Neuron (in vitro differentiated cells): ENCODE measurements at regions not wholly inside any gene's neighbourhood (a gene's known extent, or its start where the extent isn't known, plus 50 kb on each side); places are given as distances from the start of the nearest gene placed in this dataset.

Experiments used
- H2AFZ ChIP-seq: one replicate; pipeline ENCODE4 v1.6.1; 2013; ENCODE audit warnings: low read depth, mild to moderate bottlenecking, inconsistent platforms, low read length, moderate library complexity
- H3K27me3 ChIP-seq: one replicate; pipeline ENCODE4 v1.6.1; 2013; ENCODE audit warnings: low read length; ENCODE audit not compliant: insufficient read depth
- H3K36me3 ChIP-seq: one replicate; pipeline ENCODE4 v1.6.1; 2013; ENCODE audit warnings: low read length; ENCODE audit not compliant: insufficient read depth
- H3K4me1 ChIP-seq: one replicate; pipeline ENCODE4 v1.6.1; 2013; ENCODE audit warnings: low read length; ENCODE audit not compliant: insufficient read depth
- H3K4me3 ChIP-seq: 2 replicates; pipeline ENCODE4 v1.5.1; 2013; ENCODE audit warnings: mild to moderate bottlenecking, low read length, moderate library complexity
- H3K9me3 ChIP-seq: one replicate; pipeline ENCODE4 v1.6.1; 2013; ENCODE audit warnings: low read length

DNA sequence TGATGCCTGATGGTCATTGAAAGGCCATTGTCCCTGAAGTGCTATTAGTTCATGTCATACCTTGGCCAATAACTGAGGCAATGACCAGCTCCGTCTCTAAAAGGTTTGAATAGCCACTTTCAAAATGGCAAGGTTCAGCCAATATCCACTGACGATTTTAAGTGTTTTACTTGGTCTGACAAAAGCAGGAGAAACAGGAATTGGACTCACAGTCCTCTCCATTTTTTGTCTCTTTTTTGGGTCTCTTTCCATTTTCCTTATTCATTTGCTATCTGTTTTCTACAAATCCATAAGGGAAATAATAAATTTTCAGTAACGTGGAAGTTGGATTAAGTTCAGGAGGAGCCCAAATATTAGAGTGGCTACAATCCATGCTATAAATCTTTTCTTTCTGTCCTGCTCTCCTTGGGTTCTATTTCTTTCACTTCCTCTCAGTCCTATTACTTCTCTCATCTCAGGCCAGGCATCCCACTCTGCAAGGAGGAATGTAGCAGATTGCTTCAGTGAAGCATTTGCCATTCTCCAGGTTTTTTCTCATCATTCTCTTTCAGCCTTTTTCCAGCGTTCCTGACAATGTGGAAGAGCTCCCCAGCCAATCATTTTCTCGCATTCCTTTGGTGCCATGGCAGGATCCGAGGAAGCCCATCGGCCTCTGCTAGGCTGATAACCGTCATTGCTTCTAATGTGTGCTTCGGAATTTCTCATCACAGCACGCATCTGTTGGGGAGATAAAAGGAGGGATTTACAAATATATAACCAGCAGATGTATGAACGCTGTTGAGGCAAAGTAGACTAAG is 414.5 kb downstream of the ADGRL2 start:
- H3K4me3 ChIP-seq: no peak overlapping the region
- H3K4me1 ChIP-seq: peaks cover 3% of the 10 kb centered on the region
- H3K36me3 ChIP-seq: no peaks in the 10 kb centered on the region
- H3K27me3 ChIP-seq: no peaks in the 10 kb centered on the region
- no peak overlapping the region for H2AFZ ChIP-seq
- H3K9me3 ChIP-seq: no peaks in the 10 kb centered on the region

DNA sequence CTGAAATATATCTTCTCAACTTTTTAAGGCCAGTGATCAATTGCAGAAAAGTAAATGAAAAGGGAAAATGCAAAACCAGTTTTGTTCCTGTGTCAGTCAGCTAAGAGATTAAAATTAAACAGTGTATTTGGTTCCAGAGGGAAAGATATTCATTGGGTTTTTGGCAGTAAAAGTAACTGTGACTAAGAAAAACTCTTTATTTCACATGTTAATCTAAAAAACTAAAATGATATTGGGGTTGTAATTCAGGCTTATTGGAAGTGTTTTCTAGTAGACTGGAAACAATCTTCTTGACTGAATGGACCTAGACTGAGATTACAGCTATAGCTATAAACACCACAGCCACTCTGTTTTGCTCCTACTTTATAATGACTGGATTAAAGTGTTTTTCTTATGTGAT is 413.9 kb downstream of the ADGRL2 start:
- no peaks in the 10 kb centered on the region for H3K36me3 ChIP-seq
- H3K4me3 ChIP-seq: no peak overlapping the region
- H3K27me3 ChIP-seq: no peaks in the 10 kb centered on the region
- H3K9me3 ChIP-seq: no peaks in the 10 kb centered on the region
- no peak overlapping the region for H2AFZ ChIP-seq
- H3K4me1 ChIP-seq: peaks cover 3% of the 10 kb centered on the region

DNA sequence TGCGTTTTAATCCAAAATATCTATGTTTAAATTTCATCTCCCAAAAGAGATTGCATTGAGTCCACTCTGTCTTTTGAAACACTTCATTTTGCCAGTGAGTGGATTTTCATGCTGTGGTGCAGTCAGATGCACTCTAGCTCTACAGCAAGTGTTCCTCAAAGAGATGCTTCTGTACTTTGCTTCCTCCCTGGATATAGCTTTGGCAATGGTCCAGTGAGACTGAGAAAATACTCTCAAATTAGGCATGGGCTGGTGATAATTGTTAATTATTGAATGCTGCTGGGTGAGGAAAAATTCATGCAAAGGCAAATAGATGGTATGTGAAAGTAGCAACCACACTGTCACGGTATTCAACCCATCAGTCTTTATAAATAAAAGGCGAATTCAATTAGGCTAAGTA is 396.9 kb downstream of the ADGRL2 start:
- H3K9me3 ChIP-seq: peaks cover 2% of the 10 kb centered on the region
- no peak overlapping the region for H3K4me3 ChIP-seq
- H3K36me3 ChIP-seq: no peaks in the 10 kb centered on the region
- H2AFZ ChIP-seq: no peak overlapping the region
- H3K27me3 ChIP-seq: no peaks in the 10 kb centered on the region
- peaks cover 12% of the 10 kb centered on the region for H3K4me1 ChIP-seq

DNA sequence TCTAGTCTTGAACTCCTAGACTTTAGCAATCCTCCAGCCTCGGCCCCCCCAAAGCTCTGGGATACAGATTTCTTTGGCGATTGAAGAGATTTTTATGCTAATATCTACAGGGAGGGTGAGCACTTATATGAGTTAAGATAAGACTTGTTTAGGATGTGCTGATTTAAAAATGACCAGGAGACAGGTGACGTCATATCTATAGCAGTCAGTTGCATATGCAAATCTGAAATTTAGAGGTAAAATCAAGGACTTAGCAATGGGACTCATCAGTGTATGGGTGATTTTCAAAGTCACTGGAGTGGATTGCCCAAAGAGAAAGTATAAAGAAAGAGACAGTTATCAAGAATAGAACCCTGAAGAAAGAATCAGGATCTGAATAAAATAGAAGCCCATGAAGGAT is 394.5 kb downstream of the ADGRL2 start:
- peaks cover under 1% of the 10 kb centered on the region for H3K9me3 ChIP-seq
- H3K36me3 ChIP-seq: no peaks in the 10 kb centered on the region
- no peak overlapping the region for H3K4me3 ChIP-seq
- peaks cover 12% of the 10 kb centered on the region for H3K4me1 ChIP-seq
- no peaks in the 10 kb centered on the region for H3K27me3 ChIP-seq
- H2AFZ ChIP-seq: no peak overlapping the region

DNA sequence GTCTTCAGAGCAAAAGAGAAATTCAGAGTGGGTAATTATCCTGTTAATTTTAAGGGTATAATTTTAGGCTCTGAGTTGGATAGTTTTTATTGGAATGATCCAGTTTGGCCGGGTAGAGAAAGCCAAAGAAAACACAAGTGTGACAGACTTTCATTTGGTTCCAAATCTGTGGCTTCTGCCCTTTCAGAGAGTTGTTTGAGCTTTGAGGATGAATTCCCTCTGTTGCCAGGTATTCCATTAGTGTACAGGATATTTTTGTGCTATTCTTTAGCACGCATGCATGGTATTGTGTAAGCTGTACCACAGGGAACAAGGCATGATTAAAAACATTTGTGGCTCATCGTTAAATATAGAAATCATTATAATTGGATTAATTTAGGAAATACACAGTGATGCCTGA is 384.4 kb downstream of the ADGRL2 start:
- Histone ChIP-seq H3K27me3 (no peaks in the 10 kb centered on the region), H3K36me3 (no peaks in the 10 kb centered on the region), H3K4me3 (no peak overlapping the region), H2AFZ (no peak overlapping the region), H3K4me1 (no peaks in the 10 kb centered on the region), H3K9me3 (no peaks in the 10 kb centered on the region)

DNA sequence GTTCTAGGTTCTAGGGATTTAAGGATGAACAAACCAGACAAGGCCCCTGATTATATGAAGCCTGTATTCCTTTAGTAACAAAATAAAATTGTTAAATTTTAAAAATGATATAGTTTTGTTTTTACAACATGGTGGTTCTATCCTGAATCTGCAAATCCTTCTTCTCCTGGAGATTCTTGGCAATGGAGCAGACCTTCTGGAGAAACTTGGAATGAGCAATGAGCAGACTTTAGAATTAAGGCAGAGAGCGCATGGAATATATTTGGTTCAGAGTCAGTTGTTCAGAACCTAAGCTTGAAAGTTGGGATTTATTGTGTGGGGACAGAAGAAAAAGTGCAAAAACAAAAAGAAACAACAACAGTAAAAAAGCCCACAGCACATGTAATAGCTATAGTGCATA is 381.1 kb downstream of the ADGRL2 start:
- H2AFZ ChIP-seq: no peak overlapping the region
- no peaks in the 10 kb centered on the region for H3K36me3 ChIP-seq
- no peaks in the 10 kb centered on the region for H3K9me3 ChIP-seq
- no peak overlapping the region for H3K4me3 ChIP-seq
- no peaks in the 10 kb centered on the region for H3K4me1 ChIP-seq
- no peaks in the 10 kb centered on the region for H3K27me3 ChIP-seq

DNA sequence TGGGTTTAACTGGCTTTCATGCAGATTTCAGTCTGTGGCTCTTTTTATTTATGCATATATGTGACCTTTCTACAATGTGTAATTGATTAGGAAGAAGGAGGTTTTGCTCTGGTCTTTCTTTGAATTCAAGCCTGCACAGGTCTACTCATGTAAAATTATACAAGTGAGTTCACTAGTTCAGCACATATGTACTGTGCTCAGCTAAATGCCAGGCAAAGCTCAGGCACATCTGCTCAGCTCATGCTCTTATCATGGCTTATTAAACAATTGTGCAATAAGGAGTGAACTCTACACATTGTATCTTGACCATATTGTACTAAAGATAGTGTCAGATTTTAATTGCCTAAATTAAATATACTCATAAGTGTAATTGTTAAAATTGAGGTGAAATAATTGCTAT is 378.4 kb downstream of the ADGRL2 start:
- Histone ChIP-seq H3K36me3 (no peaks in the 10 kb centered on the region), H3K4me1 (no peaks in the 10 kb centered on the region), H3K9me3 (no peaks in the 10 kb centered on the region), H2AFZ (no peak overlapping the region), H3K4me3 (no peak overlapping the region), H3K27me3 (no peaks in the 10 kb centered on the region)

DNA sequence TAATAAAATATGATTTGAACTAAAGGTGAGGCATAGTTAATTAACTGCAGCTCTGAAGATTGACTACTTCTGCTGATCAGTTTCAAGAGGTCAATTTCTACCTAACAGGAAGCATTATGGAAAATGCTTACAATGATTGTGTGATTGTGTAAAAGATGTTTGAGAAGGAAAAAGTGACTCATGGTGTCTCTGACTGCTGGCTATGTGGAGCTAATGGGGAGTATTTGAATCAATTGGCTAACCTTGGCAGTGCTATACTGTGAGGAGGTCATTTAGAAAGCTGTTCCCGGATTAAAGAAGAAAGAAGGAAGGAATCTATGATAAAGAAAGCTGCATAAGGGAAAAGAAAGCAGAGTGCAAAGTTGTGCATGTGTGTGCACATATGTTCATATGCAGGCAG is 376.5 kb downstream of the ADGRL2 start:
- H3K9me3 ChIP-seq: peaks cover 2% of the 10 kb centered on the region
- no peak overlapping the region for H2AFZ ChIP-seq
- no peaks in the 10 kb centered on the region for H3K36me3 ChIP-seq
- H3K4me3 ChIP-seq: no peak overlapping the region
- H3K27me3 ChIP-seq: no peaks in the 10 kb centered on the region
- no peaks in the 10 kb centered on the region for H3K4me1 ChIP-seq

DNA sequence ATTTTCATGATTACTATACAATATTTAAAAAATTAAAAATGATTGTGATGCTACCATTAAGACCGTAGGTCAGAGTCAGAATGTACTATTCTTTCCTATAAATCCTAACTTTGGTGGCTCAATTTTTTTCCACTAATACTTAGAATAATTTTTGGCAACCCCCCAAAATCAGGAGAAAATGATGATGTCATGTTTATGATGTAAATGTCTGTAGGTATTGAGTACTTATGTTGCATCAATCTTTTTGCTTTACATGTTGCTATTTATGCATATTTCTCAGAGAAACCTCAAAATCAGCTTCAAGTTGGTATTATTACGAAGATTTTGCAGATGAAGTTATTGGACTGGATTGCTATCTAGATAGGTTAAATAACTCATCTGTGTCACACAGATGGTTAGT is 371.2 kb downstream of the ADGRL2 start:
- Histone ChIP-seq H3K4me3 (no peak overlapping the region), H3K9me3 (peaks cover 2% of the 10 kb centered on the region), H3K36me3 (no peaks in the 10 kb centered on the region), H3K4me1 (no peaks in the 10 kb centered on the region), H3K27me3 (no peaks in the 10 kb centered on the region), H2AFZ (no peak overlapping the region)

DNA sequence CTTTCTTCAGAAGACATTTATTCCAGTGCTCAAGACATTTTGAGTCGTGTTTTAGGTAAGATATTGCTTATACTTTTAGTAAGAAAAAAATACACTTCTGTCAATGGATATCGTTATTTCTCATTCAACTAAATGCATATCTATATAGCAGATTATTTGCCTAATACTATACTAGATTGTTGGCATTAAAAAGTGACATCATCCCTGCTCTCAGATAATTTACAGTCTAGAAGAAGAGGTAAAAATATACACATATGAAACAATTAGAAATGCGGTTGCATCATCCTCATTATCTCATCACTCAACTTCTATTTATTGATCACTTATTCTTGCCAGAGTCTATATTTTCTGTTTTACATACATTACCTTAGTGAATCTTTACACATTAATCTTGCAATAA is 367.7 kb downstream of the ADGRL2 start:
- Histone ChIP-seq H3K36me3 (no peaks in the 10 kb centered on the region), H2AFZ (no peak overlapping the region), H3K4me1 (no peaks in the 10 kb centered on the region), H3K27me3 (no peaks in the 10 kb centered on the region), H3K9me3 (peaks cover 2% of the 10 kb centered on the region), H3K4me3 (no peak overlapping the region)

DNA sequence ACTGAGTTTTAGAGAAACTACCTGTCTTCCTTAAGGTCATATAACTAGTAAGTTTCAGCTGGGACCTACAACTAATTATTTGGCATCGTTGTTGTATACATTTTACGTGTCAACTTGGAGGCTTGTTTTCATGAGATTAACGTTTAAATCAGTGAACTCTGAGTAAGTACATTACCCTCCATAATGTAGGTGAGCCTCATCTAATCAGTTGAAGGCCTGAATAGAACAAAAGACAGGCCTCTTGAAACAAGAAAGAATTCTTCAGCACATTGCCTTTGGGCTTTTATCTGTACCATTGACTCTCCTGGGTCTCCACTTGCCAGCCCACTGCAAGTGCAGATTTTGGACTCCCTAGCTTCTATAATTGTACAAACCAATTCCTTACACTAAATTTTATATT is 364.6 kb downstream of the ADGRL2 start:
- no peaks in the 10 kb centered on the region for H3K9me3 ChIP-seq

DNA sequence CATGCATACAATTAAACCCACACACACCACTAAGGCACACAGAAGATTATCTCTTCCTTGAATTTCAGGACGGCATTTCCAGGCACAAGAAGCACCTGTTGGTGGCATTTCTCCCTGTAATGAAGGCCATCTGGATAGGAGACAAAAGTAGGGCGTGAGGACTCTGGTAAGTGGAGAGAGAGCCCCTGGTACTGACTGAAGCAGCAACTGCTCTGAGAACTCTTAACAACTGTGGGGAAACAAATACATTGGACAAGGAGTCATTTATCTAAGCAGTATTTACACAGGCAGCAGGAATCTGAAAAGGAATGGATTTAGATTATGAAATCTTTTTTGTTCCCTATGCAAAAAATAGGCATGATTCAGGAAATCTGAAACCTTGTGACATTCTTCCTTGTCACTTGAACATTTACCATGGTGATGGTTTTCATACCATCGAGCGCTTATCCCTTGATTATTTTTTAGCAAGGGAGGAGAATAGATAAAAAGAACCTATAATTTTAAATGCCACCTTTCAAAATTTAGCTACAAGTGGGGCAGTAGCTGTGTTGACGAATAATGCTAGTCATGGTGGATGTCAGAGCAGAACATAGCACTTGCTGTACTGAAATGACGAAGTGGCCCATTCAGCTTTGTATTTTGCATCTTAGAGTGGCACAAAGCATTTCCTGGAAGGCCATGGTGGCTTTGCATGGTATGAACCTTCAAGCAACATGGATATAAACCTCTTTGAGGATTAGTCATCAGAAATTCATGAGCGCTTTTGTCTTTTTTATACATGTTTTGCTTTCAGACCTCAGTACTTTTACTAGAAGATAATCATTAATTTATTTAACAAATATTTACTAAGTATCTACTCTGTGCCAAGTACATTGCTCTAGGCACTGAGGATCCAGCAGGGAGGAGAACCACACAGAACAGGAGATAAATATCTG is 362.0 kb downstream of the ADGRL2 start:
- Histone ChIP-seq H3K4me1 (peaks cover 16% of the 10 kb centered on the region), H3K4me3 (no peak overlapping the region), H2AFZ (no peak overlapping the region), H3K36me3 (no peaks in the 10 kb centered on the region), H3K9me3 (no peaks in the 10 kb centered on the region), H3K27me3 (no peaks in the 10 kb centered on the region)

More for the DNA sequence above, 364.6 kb downstream of the ADGRL2 start:
- Histone ChIP-seq H3K27me3 (no peaks in the 10 kb centered on the region), H3K4me1 (peaks cover 16% of the 10 kb centered on the region), H3K36me3 (no peaks in the 10 kb centered on the region), H3K4me3 (no peak overlapping the region), H2AFZ (no peak overlapping the region)

DNA sequence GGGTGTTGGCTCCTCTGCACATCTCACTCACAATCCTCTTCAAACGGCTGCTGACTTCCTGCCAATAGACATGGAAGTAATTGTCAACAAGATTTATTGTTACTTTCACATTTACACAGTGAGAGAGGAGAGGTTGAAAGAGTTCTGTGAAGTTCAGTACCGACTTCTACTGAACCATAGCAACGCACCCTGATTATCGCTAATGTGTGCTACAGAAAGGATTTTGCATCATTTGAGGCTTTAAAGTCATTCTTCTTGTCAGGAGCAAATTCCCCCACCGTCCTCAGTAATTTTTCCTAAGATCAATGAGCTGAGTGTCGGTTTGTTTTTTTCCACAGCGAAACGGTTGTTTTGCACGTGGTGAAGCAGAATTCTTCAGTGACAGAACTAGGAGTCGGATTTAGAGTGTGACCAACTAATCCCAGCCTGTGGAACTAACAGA is 361.0 kb downstream of the ADGRL2 start:
- Histone ChIP-seq H3K36me3 (no peaks in the 10 kb centered on the region), H2AFZ (peak overlapping the region; percentile 39), H3K4me3 (no peak overlapping the region), H3K9me3 (no peaks in the 10 kb centered on the region), H3K27me3 (no peaks in the 10 kb centered on the region), H3K4me1 (peaks cover 16% of the 10 kb centered on the region)
